HEK293T (cell line): ENCODE measurements at regions not wholly inside any gene's neighbourhood (a gene's known extent, or its start where the extent isn't known, plus 50 kb on each side); places are given as distances from the start of the nearest gene placed in this dataset.

Experiments
- CTCF ChIA-PET: fragments of 350-600 bp; formaldehyde crosslinking; extraction: SDS; loops from one replicate; lab custom pipeline; 2021; ENCODE audit warnings: antibody characterized with exemption, inconsistent platforms; lab: Yijun Ruan, JAX
- POLR2A ChIA-PET: fragments of 350-600 bp; formaldehyde crosslinking; extraction: SDS; loops from one replicate; lab custom pipeline; 2020; ENCODE audit warnings: antibody characterized with exemption, inconsistent platforms; lab: Yijun Ruan, JAX
- DNase-seq: peaks from one replicate; pipeline ENCODE4 v3.0.0; 2012; ENCODE audit warnings: mixed read lengths; ENCODE audit errors: extremely low spot score
- ARNT ChIP-seq: fragments of 450-650 bp; IDR thresholded peaks from 2 replicates; pipeline ENCODE4 v1.6.1; 2017; ENCODE audit warnings: mild to moderate bottlenecking
- BHLHE40 ChIP-seq: fragments of 450-650 bp; IDR thresholded peaks from 2 replicates; pipeline ENCODE4 v1.6.1; 2016; ENCODE audit warnings: mild to moderate bottlenecking, moderate library complexity, borderline replicate concordance
- CTBP1 ChIP-seq: fragments of 450-650 bp; IDR thresholded peaks from 2 replicates; pipeline ENCODE4 v1.6.1; 2016; ENCODE audit warnings: borderline replicate concordance
- ELF4 ChIP-seq: fragments of 450-650 bp; IDR thresholded peaks from 2 replicates; pipeline ENCODE4 v1.6.1; 2017; ENCODE audit warnings: antibody characterized with exemption
- FOXA1 ChIP-seq: fragments of 450-650 bp; IDR thresholded peaks from 2 replicates; pipeline ENCODE4 v1.6.1; 2016; ENCODE audit warnings: mild to moderate bottlenecking
- FOXK2 ChIP-seq: fragments of 450-650 bp; IDR thresholded peaks from 2 replicates; pipeline ENCODE4 v1.6.1; 2016; ENCODE audit warnings: mild to moderate bottlenecking
- FOXM1 ChIP-seq: fragments of 450-650 bp; IDR thresholded peaks from 2 replicates; pipeline ENCODE4 v1.6.1; 2017; ENCODE audit warnings: mild to moderate bottlenecking, borderline replicate concordance
- HDGF ChIP-seq: fragments of 450-650 bp; IDR thresholded peaks from 2 replicates; pipeline ENCODE4 v1.6.1; 2017; ENCODE audit warnings: antibody characterized with exemption, borderline replicate concordance
- L3MBTL2 ChIP-seq: fragments of 450-650 bp; conservative IDR thresholded peaks from 2 replicates; pipeline ENCODE4 v1.6.1; 2016; ENCODE audit warnings: mild to moderate bottlenecking
- LEF1 ChIP-seq: fragments of 450-650 bp; IDR thresholded peaks from 2 replicates; pipeline ENCODE4 v1.6.1; 2017; ENCODE audit warnings: mild to moderate bottlenecking, borderline replicate concordance
- NFRKB ChIP-seq: fragments of 450-650 bp; IDR thresholded peaks from 2 replicates; pipeline ENCODE4 v1.6.1; 2016; ENCODE audit warnings: mild to moderate bottlenecking, moderate library complexity
- SP1 ChIP-seq: fragments of 450-650 bp; IDR thresholded peaks from 2 replicates; pipeline ENCODE4 v1.6.1; 2017
- SUZ12 ChIP-seq: fragments of 450-650 bp; IDR thresholded peaks from 2 replicates; pipeline ENCODE4 v1.6.1; 2016; ENCODE audit warnings: mild to moderate bottlenecking
- TARDBP ChIP-seq: fragments of 450-650 bp; IDR thresholded peaks from 2 replicates; pipeline ENCODE4 v1.6.1; 2016
- ZNF384 ChIP-seq: fragments of 450-650 bp; IDR thresholded peaks from 2 replicates; pipeline ENCODE4 v1.6.1; 2016
- TF ChIP-seq, protein P1 (sequence below): fragments of 450-650 bp; IDR thresholded peaks from 2 replicates; pipeline ENCODE4 v1.6.1; 2016

DNA sequence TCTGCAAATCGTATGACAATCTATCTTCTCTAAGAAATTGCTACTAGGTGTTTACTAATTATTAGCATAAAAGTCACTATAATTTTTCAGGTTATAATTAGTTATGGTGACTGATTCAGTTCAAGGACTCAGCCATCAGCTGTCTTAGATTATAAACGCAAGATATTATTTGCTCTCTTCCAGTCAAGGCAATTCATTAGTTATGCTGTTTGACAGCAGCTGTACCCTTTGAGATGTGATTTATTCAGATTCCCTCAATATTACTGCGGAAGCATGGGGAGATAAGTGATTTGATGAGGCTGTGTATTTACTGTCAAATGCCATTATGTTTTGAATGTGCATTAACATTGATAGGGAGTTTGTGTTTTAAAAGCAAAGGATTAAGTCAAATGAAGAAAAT lies 558.9 kb upstream of the FSIP2 start:
- no peak for DNase-seq
- POLR2A ChIA-PET: no interaction called here
- CTCF ChIA-PET: no interaction called here
- TF ChIP-seq ZNF384 (no peak), BHLHE40 (no peak), SP1 (no peak), NFRKB (no peak), HDGF (no peak), SUZ12 (no peak), LEF1 (no peak), CTBP1 (no peak), ELF4 (no peak)
- TF ChIP-seq, protein P1, sequence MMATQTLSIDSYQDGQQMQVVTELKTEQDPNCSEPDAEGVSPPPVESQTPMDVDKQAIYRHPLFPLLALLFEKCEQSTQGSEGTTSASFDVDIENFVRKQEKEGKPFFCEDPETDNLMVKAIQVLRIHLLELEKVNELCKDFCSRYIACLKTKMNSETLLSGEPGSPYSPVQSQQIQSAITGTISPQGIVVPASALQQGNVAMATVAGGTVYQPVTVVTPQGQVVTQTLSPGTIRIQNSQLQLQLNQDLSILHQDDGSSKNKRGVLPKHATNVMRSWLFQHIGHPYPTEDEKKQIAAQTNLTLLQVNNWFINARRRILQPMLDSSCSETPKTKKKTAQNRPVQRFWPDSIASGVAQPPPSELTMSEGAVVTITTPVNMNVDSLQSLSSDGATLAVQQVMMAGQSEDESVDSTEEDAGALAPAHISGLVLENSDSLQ: no peak

DNA sequence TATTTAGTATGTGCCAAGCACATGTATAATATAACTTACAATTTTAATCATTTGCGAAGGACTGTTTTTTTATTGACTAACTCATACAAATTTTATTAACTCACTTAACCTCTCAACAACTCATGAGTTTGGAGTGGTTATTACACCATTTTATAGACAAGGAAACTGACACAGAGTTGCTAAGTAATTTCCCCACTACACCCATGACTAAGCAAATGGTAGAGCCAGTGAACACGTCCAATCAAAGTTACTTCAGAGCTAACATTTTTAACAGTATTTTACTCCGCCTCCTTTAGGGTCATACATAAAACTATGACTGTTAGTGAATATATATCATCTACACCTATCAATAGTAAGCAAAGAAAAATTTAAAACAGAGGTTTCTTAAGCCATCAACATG lies 556.7 kb upstream of the FSIP2 start:
- POLR2A ChIA-PET: no interaction called here
- DNase-seq: no peak
- CTCF ChIA-PET: no interaction called here
- TF ChIP-seq L3MBTL2 (no peak), SUZ12 (no peak), SP1 (no peak), ZNF384 (no peak), ELF4 (no peak), CTBP1 (no peak), ARNT (no peak), BHLHE40 (no peak), HDGF (no peak), LEF1 (no peak), FOXM1 (no peak)

GRCh38 chr2:185185044-185185443 lies 553.6 kb upstream of the FSIP2 start:
- ChIA-PET POLR2A (no interaction called here), CTCF (no interaction called here)
- TF ChIP-seq NFRKB: no peak
- TF ChIP-seq BHLHE40: no peak
- DNase-seq: no peak

GRCh38 chr2:185187421-185187820 lies 551.2 kb upstream of the FSIP2 start:
- ChIA-PET CTCF (no interaction called here), POLR2A (no interaction called here)
- no peak for DNase-seq
- TF ChIP-seq FOXM1 (no peak), CTBP1 (no peak), TARDBP (no peak), L3MBTL2 (no peak), BHLHE40 (no peak), SUZ12 (no peak), ARNT (no peak), HDGF (no peak), ELF4 (no peak), SP1 (no peak), LEF1 (no peak), ZNF384 (no peak), FOXK2 (no peak), NFRKB (no peak), FOXA1 (no peak)
- TF ChIP-seq, protein P1: no peak

GRCh38 chr2:185188656-185189055 lies 549.9 kb upstream of the FSIP2 start:
- ChIA-PET CTCF (no interaction called here), POLR2A (no interaction called here)
- no peak for TF ChIP-seq SP1
- TF ChIP-seq NFRKB: no peak
- no peak for TF ChIP-seq BHLHE40
- no peak for TF ChIP-seq SUZ12
- no peak for TF ChIP-seq HDGF
- TF ChIP-seq, protein P1: no peak
- no peak for TF ChIP-seq CTBP1
- TF ChIP-seq ARNT: no peak
- no peak for TF ChIP-seq FOXM1
- DNase-seq: no peak

DNA sequence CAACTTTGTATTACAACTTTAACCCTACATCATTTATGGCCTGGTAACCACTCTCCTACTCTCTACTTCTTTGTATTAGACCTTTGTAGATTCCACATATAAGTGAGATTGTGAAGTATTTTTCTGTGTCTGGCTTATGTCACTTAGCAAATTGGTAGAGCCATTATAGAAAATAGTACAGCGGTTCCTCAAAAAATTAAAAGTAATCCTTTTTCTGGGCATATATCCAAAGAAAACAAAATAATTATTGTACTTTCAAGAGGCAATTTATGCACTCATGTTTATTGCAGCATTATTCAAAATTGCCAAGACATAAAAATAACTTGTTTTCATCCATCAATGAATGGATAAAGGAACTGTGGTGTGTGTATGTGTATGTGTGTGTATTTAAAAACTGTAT lies 537.5 kb upstream of the FSIP2 start:
- ChIA-PET POLR2A (no interaction called here), CTCF (no interaction called here)
- DNase-seq: no peak
- TF ChIP-seq SUZ12: no peak
- TF ChIP-seq FOXM1: no peak
- TF ChIP-seq ELF4: no peak
- no peak for TF ChIP-seq ZNF384
- TF ChIP-seq TARDBP: no peak
- TF ChIP-seq BHLHE40: no peak
- TF ChIP-seq, protein P1: no peak
- no peak for TF ChIP-seq FOXA1
- no peak for TF ChIP-seq SP1
- TF ChIP-seq NFRKB: no peak
- TF ChIP-seq LEF1: no peak
- TF ChIP-seq L3MBTL2: no peak
- TF ChIP-seq HDGF: no peak
- no peak for TF ChIP-seq CTBP1
- TF ChIP-seq FOXK2: no peak
- no peak for TF ChIP-seq ARNT
